NCI-H460 (cell line): ENCODE measurements at regions not wholly inside any gene's neighbourhood (a gene's known extent, or its start where the extent isn't known, plus 50 kb on each side); places are given as distances from the start of the nearest gene placed in this dataset.
A peak's percentile ranks its signal among the peaks of the same experiment; 100 is the strongest.
"Not testable (repeated sequence)": the region's sequence is repeated elsewhere in the genome, so short reads cannot be mapped to it uniquely, and the experiment has no call there.

Experiments
- DNase-seq: peaks from one replicate; pipeline ENCODE4 v3.0.0-alpha.2; 2016; ENCODE audit warnings: low read depth; ENCODE audit errors: extremely low read depth

DNA sequence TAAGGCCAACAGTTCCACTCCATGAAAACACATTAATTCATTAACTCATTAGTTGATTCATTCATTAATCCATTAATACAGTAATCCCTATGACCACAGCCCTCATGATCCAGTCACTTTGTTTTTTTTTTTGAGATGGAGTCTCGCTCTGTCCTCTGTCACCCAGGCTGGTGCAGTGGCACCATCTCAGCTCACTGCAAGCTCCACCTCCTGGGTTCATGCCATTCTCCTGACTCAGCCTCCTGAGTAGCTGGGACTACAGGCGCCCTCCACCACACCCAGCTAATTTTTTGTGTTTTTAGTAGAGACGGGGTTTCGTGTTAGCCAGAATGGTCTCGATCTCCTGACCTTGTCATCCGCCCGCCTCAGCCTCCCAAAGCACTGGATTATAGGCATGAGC is 1473.4 kb upstream of the SEL1L start:
- not testable (repeated sequence) for DNase-seq

DNA sequence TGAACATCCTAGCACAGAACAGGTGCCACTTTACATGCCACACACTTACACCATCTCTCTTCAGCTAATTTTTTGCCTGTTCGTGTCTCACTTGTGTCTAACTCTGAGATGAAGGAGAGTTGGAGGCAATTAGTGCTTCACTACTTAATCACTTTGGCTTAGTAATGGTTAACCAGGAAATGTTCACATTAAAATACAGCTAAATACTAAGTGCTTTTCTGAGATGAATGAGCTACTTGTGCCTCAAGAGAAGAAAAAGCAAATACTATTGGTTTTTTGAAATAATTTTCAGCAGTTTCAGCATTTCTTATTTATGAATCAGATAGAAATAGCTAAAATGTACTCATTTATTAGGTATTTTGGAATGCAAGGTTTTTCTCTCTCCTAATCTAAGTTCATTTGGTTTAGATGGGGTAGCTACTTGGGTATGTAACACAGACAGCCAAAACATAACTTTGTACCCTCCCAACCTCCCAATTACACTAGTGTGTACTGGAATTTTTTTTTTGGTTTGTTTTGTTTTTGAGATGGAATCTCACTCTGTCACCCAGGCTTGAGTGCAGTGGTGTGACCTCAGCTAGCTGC is 1474.1 kb upstream of the SEL1L start:
- DNase-seq, result no peak

DNA sequence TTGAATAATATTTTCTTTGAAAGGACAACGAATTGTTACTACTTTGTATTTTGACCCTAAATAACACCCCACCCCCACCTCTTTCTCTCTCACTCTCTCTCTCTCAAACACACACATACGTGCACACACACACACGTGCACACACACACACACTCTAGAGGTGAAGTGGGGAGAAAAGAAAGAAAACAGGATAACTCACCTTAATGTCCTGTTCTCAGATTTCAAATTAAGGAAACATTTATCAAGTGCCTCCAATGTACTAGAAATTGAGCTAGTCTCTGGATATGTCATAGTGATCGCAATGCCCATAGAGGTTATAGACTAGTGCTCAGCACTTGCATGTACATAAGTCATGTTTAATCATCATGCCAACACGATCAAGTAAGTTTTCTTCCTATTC is 1483.6 kb upstream of the SEL1L start:
- DNase-seq, result no peak

DNA sequence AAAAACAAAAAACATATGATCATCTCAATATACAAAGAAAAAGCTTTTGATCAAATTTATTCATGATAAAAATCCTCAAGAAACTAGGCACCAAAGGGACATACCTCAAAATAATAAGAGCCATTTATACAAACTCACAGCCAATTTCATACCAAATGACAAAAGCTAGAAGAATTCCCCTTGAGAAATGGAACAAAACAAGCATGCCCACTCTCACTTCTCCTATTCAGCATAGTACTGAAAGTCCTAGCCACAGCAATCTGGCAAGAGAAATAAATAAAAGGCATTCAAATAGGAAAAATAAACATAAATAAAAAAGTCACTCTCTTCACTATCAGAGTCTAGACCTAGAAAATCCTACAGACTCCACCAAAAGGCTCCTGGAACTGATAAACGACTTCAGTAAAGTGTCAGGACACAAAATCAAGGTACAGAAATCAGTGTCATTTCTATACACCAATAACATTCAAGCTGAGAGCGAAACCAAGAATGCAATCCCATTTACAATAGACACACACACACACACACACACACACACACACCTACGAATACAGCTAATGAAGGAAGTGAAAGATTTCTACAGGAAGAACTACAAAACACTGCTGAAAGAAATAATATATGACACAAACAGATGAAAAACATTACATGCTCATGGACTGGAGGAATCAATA is 1486.2 kb upstream of the SEL1L start:
- no peak for DNase-seq

DNA sequence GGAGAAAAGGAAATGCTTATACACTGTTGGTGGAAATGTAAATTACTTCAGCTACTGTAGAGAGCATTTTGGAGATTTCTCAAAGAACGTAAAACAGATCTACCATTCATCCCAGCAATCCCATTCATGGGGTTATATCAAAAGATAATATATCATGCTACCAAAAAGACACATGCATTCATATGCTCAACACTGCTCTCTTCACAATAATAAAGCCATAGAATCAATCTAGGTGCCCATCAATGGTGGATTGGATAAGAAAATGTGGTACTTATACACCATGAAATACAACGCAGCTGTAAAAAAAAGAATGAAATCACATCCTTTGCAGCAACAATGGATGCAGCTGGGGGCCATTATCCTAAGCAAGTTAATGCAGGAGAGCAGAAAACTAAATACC is 1487.7 kb upstream of the SEL1L start:
- no peak for DNase-seq

DNA sequence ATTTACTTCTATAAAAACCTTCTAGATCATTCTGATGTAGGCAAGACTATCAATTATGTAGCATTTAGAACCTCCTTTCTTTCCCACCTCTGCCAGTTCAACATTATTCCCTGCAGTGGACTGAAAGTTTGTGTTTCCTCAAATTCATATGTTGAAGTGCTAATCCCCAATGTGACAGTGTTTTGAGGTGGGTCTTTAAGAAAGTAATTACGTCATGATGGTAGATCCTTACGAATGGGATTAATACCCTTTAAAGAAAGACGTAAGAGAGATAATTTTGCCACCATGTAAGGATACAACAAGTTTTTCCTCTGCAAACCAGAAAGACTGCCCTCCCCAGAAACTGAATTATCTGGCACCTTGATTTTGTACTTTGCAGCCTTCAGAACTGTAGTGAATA is 1489.7 kb upstream of the SEL1L start:
- DNase-seq, result no peak

DNA sequence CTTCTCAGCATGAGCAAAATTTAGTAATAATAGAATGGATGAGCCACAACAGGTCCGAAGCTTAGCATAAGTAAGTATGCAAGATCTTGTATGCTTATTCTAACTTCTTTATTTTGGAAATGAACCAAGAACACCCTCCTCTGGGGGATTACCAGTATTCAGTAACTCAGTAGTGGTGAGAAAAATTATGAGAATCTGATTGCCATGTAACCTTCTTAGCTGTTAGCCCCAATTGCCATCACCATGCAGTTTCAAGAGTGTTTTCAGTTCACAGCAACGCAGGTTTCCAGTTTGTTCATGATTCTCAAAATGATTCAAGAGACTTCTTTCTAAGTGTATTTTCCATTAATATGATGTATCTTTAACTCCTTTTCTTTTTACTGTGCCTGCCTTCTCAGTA is 1507.6 kb upstream of the SEL1L start:
- DNase-seq, result no peak

DNA sequence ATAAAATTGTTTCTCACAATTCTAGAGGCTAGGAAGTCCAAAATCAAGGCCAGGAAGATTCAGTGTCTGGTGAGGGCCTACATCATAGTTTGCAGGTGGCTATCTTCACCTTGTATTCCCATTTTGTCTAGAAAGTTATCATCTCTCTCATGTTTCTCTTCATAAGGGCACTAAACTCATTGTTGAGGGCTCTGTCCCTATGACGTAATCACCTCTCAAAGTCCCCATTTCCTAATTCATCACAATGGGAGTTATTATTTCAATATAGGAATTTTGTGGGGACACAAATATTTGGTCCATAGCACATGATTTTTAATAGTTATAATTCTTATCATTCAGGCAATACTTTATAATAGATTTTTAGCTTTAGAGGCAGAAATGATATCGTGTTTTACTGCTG is 1509.2 kb upstream of the SEL1L start:
- no peak for DNase-seq

DNA sequence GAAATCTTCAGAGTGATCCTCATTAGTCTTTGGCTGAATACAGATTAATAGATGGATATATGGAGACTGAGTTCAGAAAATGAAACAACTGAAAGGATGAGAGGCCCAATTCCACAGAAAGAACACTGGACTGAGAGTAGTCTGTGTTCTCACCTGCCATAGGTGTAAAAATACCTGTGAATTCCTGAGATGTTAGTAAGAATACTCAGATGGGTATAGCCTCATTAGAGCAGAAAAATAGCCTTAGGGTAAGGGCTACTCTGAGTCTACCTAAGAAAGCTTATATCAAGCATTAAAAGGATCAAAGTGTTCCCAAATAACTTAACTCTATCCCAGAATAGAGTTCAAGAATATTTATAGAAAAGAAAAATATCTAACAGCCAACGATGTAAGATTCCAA is 1510.3 kb upstream of the SEL1L start:
- no peak for DNase-seq

DNA sequence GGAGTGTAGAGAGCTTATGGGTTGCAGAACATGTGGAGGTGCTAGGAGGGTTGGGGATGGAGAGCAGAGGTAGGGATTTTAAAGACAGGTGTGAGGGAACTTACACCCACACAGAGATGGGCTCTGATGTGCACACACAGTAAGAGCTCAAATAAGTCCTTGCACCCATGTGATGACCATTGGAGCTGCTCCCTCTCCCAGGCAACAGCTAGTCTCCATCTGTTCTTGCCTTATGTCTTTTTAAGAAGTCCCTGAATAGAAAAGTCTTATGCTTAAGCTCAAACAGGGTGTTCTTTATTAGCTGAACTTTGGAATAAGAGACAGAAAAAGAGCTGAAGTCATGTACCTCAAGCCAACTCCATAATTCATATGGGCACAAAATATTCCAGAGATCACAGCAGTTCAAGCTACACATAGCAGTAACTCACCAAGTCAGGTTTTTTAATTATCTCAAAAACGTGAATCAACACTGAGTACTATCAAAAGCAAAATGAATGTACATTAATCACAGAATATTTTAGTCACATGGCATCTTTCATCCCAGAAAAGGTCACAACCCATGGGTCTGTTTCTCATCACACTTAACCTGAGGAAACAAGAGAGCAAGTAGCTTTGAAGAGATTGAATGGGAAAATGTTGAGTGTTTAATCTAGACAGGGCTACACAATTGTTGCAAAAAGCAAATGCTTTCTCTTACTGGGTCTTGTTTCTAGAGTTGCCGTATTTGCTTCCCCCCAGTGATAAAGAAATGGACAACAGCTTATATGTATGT is 1513.6 kb upstream of the SEL1L start:
- no peak for DNase-seq

DNA sequence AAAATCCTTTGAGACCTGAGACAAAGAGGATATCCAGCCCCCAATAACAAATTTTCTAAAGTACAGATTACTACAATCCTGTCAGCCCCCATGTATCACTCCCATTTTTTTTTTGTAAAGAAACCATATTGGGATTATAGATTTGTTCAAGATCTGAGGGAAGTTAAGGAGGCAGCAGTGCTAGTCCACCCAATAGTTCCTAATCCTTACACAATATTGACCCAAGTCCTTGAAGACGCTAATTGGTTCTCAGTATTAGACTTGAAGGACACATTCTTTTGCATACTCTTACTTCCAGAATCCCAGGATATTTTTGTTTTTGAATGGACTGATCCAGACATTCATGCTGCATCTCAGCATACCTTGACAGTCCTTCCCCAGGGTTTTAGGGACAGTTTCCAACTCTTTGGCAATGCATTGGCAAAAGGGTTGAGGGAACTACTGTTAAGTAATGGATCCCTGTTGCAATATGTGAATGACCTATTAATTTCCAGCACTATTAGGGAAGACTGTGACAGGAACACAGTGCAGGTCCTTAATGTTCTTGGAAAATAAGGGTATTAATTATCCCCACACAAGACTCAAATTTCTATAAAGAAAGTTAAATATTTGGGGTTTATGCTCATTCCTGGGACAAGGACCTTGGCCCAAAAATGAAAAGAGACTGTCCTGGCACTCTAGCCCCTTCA is 1519.5 kb upstream of the SEL1L start:
- no peak for DNase-seq

DNA sequence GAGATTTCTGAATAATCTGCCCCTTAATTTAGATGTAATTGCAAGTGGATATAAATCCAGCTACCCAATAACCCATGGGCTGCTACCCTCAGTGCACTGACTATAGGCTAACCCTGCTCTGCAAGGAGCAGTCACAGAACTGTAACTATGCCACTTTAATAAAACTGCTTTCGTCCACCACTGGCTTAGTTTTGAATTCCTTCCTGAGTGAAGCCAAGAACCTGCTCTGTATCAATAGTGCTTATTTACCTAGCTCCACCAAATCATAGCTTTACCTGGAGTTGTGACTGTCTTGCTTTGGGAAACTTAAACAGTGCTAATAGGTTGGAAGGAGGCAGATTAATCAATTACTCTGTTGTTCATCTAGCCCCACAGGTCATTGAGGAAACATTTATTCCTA is 1524.4 kb upstream of the SEL1L start:
- no peak for DNase-seq

DNA sequence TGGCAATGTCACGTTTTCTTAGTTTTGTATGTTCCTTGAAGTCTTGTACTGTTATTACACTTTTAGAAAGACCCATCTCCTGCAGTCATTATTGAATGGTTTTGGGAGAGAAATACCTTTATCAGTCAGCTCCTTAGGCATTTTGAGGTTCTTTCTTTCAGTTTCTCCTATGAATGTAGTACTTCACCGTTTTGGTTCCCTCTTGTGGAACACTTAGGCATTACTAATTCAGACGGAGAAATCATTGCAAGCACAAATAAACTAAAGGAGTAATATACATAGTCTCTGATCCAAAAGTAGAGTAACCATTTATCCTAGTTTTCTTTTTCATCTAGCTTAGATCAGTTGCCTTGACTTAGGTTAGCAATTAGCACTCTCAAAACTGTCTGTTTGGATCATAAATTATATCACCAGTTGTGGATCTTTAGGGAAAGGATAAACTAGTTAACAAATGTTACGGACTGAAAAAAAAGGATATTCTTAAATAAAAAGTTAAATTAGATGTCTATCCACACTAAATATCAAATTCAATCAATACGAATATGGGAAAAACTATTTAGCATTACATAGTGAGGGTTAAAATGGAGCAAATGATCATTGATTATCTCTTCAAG is 1538.3 kb upstream of the SEL1L start:
- peak; percentile 27 for DNase-seq

DNA sequence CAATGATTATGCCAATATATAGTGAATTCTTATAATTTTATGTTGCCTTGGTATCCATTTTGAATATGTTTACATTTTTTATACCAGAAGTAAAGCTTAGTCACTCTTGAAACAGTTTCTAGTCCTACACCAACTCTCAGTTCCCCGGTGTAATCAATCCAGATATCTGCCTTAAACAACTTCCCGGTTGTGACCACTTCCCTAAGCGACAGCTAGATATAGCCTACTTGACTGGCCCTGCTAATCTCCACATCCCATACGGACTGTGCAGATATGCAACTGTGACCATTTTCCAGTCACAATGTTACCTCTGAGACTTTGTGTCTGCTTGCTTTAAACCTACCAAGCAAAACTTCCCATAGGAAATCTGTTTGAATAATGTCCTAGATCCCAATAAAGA is 1551.5 kb upstream of the SEL1L start:
- no peak for DNase-seq

DNA sequence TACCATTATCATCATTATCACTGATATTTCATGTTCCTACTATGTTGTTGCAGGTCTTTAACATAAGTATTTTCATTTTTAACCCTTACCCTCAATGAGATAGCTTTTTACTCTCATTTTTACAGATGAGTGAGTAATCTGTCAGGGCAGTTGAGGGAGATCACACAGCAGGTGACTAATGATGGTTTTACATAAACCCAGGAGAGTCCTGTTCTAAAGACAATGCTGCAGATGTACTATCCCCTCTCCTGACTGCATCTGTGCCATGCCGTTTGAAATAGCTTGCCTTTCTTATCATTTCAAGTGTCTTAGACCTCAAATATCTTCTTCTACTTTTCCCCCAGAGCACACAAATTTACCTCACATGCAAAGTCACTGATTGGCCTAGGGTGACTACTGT is 1552.1 kb upstream of the SEL1L start:
- no peak for DNase-seq

DNA sequence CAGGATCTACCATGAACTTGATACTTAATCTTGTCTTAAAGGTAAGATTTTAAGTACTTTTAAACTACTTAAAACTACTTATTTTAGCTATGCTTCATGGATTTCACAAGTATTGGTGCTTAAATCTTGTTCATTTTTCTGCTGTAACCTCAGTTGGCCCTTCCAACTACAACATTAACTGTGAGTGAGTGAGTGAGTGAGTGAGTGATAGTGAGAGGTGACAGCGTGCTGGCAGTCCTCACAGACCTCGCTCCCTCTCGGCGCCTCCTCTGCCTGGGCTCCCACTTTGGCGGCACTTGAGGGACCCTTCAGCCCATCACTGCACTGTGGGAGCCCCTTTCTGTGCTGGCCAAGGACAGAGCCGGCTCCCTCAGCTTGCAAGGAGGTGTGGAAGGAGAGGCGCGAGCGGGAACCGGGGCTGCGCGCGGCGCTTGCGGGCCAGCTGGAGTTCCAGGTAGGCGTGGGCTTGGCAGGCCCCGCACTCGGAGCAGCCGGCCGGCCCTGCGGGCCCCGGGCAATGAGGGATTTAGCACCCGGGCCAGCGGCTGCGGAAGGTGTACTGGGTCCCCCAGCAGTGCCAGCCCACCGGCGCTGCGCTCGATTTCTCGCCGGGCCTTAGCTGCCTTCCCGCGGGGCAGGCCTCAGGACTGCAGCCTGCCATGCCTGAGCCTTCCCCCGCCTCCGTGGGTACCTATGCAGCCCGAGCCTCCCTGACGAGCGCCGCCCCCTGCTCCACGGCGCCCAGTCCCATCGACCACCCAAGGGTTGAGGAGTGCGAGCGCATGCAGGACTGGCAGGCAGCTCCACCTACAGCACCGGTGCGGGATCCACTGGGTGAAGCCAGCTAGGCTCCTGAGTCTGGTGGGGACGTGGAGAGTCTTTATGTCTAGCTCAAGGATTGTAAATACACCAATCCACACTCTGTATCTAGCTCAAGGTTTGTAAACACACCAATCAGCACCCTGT is 1558.6 kb upstream of the SEL1L start:
- DNase-seq, result not testable (repeated sequence)

DNA sequence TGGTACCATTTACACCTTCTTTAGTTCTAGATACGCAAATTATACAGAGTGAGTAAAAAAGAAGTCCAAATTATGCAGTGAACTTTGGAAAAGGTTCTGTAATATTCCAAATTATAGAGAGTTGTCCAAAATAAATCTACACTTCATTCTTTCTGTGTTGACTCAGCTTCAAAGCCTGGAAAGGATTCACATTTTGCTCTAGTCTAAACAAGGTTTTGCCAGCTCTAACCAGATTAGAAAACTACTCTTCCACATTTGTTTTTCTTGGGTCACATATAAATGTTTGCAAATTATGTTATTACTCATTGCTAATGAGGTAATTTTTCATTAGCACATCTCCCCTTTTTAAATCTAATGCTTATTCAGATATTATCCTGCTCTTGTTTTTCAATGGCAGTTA is 1562.4 kb upstream of the SEL1L start:
- no peak for DNase-seq

DNA sequence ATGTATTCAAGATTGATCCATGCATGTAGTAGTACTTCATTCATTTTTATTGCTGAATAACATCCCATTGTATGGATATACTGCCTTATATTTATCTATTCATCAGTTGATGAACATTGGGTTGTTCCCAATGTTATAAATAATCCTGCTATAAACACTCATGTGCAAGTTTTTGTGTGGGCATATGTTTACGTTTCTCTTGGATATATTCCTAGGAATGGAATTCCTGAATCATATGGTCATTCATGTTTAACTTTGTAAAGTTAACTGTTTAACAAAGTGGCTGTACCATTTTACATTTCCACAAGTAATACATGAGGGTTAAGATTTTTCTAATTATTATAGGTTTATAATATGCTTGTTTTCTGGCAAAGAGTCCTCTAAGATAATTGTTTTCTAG is 1568.2 kb upstream of the SEL1L start:
- DNase-seq, result no peak

DNA sequence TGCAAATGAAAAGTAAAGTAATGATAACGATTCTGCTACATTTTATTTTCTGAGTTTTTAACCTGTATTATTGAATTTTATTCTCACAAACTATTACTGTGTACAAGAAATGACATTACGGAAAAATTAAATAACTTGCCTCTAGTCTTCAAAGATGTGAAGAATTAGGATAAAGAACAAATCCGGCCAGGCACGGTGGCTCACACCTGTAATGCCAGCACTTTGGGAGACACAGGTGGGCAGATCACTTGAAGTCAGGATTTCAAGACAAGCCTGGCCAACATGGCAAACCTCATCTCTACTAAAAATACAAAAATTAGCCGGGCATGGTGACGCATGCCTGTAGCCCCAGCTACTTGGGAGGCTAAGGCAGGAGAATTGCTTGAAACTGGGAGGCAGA is 1584.4 kb upstream of the SEL1L start:
- no peak for DNase-seq

DNA sequence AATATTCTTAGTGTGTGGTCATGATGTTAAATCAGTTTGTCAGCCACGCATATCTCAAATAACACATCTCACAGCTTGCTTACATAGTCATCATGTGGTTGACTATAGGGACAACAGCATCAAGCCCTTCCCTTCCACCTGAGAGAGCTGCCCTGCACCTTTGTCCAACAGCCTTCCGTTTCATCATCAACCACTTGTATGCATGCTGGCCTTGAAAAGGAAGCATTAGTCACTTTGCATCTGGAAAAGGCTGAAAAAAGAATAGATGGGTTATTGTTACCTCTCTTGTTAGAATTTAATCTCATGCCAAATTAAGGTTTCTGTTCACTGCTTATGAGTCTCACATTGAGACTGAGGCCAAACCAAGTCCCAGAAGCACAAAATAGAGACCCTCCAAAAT is 1586.5 kb upstream of the SEL1L start:
- DNase-seq, result no peak
